ENCODE measurements at regions not wholly inside any gene's neighbourhood (a gene's known extent, or its start where the extent isn't known, plus 50 kb on each side); places are given as distances from the start of the nearest gene placed in this dataset.

DNA sequence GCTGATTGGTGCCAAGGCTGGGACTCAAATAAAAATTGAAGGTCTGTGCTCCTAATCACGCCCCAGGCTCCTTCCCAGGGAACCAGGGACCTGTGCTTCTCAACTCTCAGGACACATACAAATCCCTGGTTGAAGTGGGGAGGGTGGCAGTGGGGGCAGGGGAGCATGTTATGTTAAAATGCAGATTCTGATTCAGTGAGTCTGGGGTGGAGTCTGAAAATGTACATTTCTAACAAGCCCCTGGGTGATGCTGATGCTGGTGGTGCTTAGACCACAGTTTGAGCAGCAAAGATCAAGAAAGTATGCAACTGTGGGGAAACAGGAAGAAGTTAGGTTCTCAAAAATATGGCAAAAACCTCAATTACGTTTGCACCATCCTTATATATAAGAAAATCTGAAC is 236.5 kb downstream of the MAGEB17 start:
- no peaks in the 10 kb centered on the region for H3K36me3 ChIP-seq (ENCODE audit: low read depth, missing control alignments)
- WGBS, 2 donors, result 68 to 90% methylated on average over 2 of the region's 2 CpGs
- no peaks in the 10 kb centered on the region for H3K27me3 ChIP-seq
- intact Hi-C loops (cut with DNase I; ENCODE audit: low total_unique reads), result no loop called here
- no peak overlapping the region for H3K4me3 ChIP-seq
- H3K27ac ChIP-seq, result no peak overlapping the region
- no peaks in the 10 kb centered on the region for H3K9me3 ChIP-seq
- no peaks in the 10 kb centered on the region for H3K4me1 ChIP-seq
- TF ChIP-seq POLR2A (IDR thresholded peaks at IDR 0.05) (no peak), CTCF (IDR thresholded peaks at IDR 0.05) (no peak)
- no peak for DNase-seq

DNA sequence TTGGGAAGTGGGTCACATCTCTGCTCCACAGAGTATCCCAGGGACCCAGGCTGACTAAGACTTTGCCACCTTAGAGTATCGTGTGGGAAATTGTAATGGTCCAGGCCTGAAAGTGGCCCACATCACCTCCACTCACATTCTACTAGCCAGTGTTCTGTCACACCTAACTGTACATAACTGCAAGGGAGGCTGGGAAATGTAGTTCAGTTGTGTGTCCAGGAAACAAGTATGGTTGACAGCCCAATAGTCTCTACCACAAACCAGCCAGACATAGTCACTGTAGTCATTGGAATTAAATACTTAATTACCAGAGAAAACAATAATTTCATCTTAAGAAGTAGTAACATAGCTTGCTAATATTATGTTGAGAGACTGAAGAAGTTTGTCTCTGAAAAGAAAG is 233.4 kb upstream of the S100G start:
- no peaks in the 10 kb centered on the region for H3K4me1 ChIP-seq
- intact Hi-C loops (cut with DNase I; ENCODE audit: low total_unique reads), result no loop called here
- H3K9me3 ChIP-seq, result no peaks in the 10 kb centered on the region
- no peaks in the 10 kb centered on the region for H3K36me3 ChIP-seq (ENCODE audit: low read depth, missing control alignments)
- WGBS, 2 donors, result 100% methylated on average over 1 of the region's 1 CpG
- H3K4me3 ChIP-seq, result no peak overlapping the region
- H3K27ac ChIP-seq, result no peak overlapping the region
- no peaks in the 10 kb centered on the region for H3K27me3 ChIP-seq
- no peak for TF ChIP-seq POLR2A (IDR thresholded peaks at IDR 0.05)
- no peak for TF ChIP-seq CTCF (IDR thresholded peaks at IDR 0.05)
- no peak for DNase-seq

DNA sequence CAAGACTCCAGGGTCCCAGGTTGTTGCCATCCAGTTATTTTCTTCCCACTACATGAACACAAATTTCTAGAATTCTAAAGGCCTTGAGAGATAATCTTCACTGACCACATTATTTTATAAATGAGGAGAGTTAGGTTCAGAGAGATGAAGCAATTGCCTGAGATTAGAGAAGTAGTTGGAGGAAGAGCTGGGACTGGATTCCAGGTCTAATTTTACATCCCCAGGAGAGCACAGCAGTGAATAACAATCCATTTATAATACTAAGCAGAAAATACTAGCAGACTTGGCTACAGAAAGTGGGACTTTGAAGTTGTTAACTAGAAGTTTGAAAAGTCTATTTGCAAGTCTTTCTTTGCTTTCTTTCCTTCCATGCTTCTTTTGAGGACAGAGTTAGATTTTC is 231.3 kb upstream of the S100G start:
- intact Hi-C loops (cut with DNase I; ENCODE audit: low total_unique reads), result no loop called here
- TF ChIP-seq POLR2A (IDR thresholded peaks at IDR 0.05), result no peak
- no peaks in the 10 kb centered on the region for H3K4me1 ChIP-seq
- no peak overlapping the region for H3K4me3 ChIP-seq
- H3K27ac ChIP-seq, result no peak overlapping the region
- H3K9me3 ChIP-seq, result no peaks in the 10 kb centered on the region
- H3K27me3 ChIP-seq, result no peaks in the 10 kb centered on the region
- no peaks in the 10 kb centered on the region for H3K36me3 ChIP-seq (ENCODE audit: low read depth, missing control alignments)
- DNase-seq, result no peak

- WGBS, 2 donors, result 84 to 97% methylated on average over 3 of the region's 3 CpGs
- H3K27me3 ChIP-seq, result no peaks in the 10 kb centered on the region
- no peaks in the 10 kb centered on the region for H3K4me1 ChIP-seq
- no peaks in the 10 kb centered on the region for H3K36me3 ChIP-seq (ENCODE audit: low read depth, missing control alignments)
- no peaks in the 10 kb centered on the region for H3K9me3 ChIP-seq
- intact Hi-C loops (cut with DNase I; ENCODE audit: low total_unique reads), result no loop called here
- H3K27ac ChIP-seq, result no peak overlapping the region
- no peak for TF ChIP-seq POLR2A (IDR thresholded peaks at IDR 0.05)
- TF ChIP-seq CTCF (IDR thresholded peaks at IDR 0.05), result no peak
- H3K4me3 ChIP-seq, result no peak overlapping the region
- DNase-seq, result no peak
Observed at GRCh38 chrX:16427668-16428067, 222.3 kb upstream of the S100G start.

DNA sequence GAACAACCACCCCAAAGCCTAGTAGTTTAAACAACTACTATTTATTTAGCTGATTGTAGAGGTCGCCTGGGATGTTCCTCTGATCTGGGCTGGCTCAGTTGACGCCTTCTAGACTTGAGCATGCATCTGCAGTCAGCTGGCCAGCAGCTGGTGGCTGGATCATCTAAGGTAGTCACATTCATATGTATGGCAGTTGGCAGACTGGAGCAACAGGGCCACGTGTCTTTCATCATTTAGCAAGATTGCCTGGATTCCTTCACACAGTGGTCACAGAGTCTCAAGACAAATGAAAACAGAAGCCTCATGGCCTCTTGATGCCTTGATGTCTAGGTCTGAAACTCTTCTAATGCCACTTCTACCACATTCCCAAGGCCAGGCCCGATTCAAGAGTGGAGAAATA is 220.6 kb upstream of the S100G start:
- no peaks in the 10 kb centered on the region for H3K27me3 ChIP-seq
- no peak overlapping the region for H3K4me3 ChIP-seq
- H3K36me3 ChIP-seq (ENCODE audit: low read depth, missing control alignments), result no peaks in the 10 kb centered on the region
- TF ChIP-seq CTCF (IDR thresholded peaks at IDR 0.05) (no peak), POLR2A (IDR thresholded peaks at IDR 0.05) (no peak)
- H3K9me3 ChIP-seq, result no peaks in the 10 kb centered on the region
- H3K27ac ChIP-seq, result no peak overlapping the region
- no peak for DNase-seq
- intact Hi-C loops (cut with DNase I; ENCODE audit: low total_unique reads), result no loop called here
- 75 to 90% methylated on average over 3 to 4 of the region's 4 CpGs for WGBS, 2 donors
- no peaks in the 10 kb centered on the region for H3K4me1 ChIP-seq

Data from testis (tissue), 2 donors.